ENCODE measurements at regions not wholly inside any gene's neighbourhood (a gene's known extent, or its start where the extent isn't known, plus 50 kb on each side); places are given as distances from the start of the nearest gene placed in this dataset.

GRCh38 chr7:84248267-84248666 lies 53.7 kb upstream of the SEMA3A start:
- no peak for TF ChIP-seq CTCF (conservative IDR thresholded peaks at IDR 0.05; ENCODE audit: low read length)
- no peak for TF ChIP-seq EZH2phosphoT487 (IDR thresholded peaks at IDR 0.05; ENCODE audit: borderline replicate concordance, low read depth, low read length)
